Ovary (tissue), 3 donors: ENCODE measurements at regions not wholly inside any gene's neighbourhood (a gene's known extent, or its start where the extent isn't known, plus 50 kb on each side); places are given as distances from the start of the nearest gene placed in this dataset.

Experiments used
- CTCF ChIP-seq, 3 donors: fragments of 450-650 bp in 2 of 3; fragments of 200-600 bp in 1 of 3; IDR thresholded peaks; one replicate each; pipeline versions ENCODE4 v1.5.1 to v1.8.0; 2016 to 2022; ENCODE audit warnings: antibody characterized with exemption in 3 of 3, mild to moderate bottlenecking in 1 of 3
- POLR2A ChIP-seq: fragments of 450-650 bp; IDR thresholded peaks from one replicate; pipeline ENCODE4 v1.6.1; 2017; ENCODE audit warnings: antibody characterized with exemption, mild to moderate bottlenecking, moderate library complexity
- donor health status: DM: no; HTN: no; CAD: no.

DNA sequence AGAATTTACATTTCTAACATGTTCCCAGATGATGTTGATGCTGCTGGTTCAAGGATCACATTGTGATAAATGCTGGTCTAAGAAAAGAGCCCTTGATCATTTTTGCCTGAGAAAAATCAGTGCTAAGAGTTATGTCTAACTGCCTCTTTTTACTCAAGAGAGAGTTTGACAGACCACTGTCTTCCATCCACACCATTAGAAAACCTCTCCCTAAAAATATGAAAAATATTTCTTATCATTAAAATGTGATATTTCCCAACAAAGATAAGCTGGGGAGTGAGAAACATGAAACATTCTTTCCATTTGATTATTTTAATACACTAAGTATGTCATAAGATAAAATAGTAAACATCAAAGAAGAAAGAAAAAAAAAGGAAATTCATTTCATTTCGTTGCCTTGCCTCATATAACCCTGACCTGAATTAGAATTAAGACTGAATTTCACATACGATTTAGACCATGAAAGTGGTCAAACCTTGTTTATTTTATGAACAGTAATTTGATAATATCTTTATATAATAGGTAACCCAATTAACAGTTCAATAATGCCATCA lies 471.8 kb upstream of the ARHGEF26 start:
- TF ChIP-seq POLR2A (no peak), CTCF (IDR thresholded peaks at IDR 0.05) (no peak)
